GM21360 (cell line): ENCODE measurements at regions not wholly inside any gene's neighbourhood (a gene's known extent, or its start where the extent isn't known, plus 50 kb on each side); places are given as distances from the start of the nearest gene placed in this dataset.
"Not testable (repeated sequence)": the region's sequence is repeated elsewhere in the genome, so short reads cannot be mapped to it uniquely, and the experiment has no call there.

Source experiments
- ATAC-seq: cut with Tn5 transposase; IDR thresholded peaks from one replicate; pipeline ENCODE4 v1.9.1; 2021; ENCODE audit warnings: mild to moderate bottlenecking, moderate library complexity; ENCODE audit not compliant: unreplicated experiment

DNA sequence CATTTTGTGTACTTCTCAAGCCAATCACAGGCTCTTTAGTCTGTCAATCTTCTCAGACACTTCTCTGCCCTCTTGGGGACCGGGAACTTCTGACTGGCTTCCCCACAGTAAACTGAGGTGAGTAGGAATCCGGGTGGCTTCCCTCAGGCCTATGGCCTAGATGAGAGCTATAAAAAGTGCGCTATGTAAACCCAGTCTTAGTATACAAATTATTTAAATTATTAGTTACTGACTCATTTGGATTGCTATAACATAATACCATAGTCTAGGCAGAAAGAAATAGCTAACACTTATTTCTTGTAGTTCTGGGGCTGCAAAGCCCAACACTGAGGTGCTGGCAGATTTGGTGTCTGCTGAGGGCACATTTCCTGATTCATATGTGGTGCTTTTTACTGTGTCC is 109.2 kb upstream of the MCHR2 start:
- no peak for ATAC-seq

DNA sequence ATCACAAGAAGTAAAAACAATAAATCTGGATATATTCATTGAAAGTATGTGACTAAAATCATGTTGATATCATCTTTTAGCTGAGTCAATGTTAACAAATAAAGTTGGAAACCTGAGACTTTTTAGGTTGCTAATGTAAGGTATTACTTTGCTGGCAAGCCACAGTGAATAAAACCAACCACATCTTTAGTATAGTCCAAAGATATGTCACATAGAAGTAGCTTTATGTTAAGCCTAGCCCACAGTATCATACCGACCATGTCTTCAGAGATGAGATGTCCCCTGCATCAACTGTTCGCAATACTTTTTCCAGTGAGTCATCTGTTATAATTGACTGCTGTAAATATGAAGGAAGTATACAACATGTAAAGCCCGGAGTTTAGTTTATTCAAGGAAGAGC is 107.6 kb upstream of the MCHR2 start:
- no peak for ATAC-seq

DNA sequence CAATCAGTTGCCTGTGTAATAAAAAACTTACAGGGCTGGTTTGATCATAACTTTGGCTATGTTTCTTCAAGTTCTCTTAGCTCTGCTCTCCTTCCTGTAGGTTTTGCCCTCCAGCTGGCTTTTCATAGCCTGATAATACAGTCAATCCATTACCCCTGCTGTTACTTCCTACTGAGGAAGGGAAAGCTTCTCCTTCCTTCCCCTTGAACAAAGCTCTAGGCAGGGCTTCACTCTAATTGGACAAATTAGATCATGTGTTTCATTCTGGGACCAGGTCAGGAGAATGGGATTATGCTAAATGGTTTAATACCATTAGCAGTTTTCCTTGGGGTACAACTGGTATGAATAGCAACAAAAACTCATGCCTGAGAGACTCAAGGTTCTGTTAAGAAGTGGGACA is 106.8 kb upstream of the MCHR2 start:
- ATAC-seq: no peak

DNA sequence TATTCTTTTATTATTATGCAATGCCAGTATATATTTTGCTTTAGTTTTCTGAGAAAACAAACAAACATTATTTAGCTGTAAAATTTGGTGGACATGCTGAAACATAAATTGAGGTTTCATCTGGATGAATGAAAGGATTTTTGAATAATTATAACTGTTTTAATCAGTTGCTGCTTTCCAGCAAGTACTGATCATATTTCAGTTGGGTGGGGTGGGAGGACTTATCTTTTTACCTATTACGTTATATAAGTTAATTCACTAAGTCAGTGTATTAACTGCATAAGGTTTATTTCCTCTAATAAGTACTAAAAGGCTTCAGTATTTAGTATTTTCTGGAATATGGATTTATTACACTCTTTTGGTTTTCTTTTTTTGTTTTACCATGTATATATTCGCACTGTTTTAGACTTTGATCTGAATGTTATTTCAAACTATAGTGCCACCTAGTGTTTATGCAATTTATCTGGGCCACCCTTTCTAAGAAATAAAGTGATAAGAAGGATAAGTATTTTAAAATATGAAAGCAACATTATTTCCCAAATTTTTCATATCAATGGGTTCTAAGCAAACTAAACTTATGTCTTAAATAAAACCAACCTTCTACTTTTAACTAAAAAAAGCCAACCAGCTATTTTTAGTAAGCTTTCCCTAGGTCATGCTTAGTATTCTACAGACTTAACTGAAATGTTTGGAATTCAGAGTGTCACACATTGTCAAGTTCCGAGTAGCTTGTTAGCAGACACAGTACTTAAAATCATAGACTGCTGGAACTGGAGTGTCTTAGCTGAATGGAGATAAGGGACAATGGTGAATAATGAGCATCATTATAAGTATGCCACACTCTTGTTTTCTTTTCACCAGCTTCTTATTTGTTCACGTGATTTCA is 105.4 kb upstream of the MCHR2 start:
- no peak for ATAC-seq

DNA sequence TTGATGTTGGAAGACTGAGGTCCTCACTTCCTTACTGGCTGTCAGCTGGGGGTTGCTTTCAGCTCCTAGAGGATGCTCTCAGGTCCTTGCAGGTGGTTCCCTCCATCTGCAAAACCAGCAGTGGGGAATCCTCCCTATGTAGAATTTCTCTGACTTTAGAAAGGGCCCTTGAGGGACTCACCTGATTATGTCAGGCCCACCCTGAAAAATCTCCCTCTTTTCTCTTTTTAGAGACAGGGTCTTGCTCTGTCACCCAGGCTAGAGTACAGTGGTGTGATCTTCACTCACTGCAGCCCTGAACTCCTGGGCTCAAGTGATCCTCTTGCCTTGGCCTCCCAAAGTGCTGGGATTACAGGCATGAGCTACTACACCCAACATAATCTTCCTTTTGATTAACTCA is 102.9 kb upstream of the MCHR2 start:
- ATAC-seq: no peak

DNA sequence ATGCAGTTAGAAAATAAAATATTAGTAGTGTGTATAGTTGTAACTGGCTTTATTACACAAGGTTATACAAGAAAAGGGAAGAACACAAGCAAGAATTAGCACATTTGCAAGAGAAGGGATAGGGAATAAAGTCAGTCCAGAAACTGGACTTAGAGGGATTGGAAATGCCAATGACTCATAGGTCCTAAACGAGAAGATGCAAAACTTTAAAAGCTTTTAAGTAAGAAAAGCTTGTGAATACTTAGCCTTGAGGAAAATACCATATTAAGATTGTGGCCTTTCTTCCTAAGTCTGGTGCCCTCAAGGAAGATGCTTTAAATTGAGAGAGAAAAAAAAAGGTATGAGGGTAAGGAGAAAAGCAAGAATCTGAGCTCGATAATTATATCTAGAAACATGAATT is 102.3 kb upstream of the MCHR2 start:
- no peak for ATAC-seq

DNA sequence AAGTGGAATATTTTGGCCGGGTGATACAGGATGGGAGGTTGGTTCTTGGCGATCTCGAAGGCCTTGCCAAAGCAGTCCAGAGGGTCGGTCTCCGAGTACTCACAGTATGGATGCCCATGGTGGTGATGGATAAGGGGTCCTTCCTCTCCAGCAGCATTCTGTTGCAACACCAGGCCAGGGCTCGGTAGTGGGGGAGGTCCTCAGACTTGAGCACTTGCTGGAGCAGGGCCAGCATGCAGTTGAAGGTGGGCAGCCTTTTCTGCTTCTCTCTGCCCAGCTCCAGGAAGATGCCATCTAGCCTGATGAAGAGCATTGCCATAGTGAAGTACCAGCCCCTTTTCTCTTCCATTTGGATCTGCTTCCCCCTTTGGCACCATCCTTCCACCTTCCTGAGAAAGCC is 99.4 kb upstream of the MCHR2 start:
- no peak for ATAC-seq

DNA sequence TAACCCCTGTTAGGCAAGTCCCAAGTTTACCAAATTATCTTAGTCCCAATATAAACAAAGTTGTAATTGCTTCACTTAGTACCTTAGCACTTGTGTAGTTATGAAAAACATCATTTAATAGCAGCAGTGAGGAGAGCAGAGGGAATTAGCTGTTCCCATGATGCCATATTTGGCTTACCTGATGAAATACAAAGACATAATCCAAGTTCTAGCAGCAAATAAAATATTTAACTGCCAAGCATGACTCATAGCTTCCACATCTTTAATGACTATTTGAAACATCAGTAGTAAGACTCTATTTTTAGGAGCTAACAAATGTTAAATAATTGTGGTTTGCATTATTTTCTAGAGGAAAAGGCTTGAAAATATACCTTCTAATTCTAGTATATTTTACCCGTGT is 94.0 kb upstream of the MCHR2 start:
- ATAC-seq: no peak

DNA sequence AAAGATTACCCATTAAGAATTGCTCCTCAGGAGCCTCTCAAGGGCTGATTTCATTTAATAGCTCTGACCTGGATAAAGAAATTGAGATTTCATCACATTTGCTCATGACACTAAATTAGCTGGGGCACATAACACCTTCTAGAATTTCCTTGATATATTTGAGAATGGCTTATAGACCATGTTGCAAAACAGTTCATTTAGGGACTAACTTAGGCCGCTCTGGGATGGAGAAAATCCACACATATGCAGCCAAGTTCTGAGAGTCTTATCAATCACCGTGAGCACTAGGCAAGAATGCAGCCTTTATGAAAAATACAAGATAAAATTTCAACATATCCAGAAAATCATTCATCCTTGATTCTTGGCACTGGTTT is 91.0 kb upstream of the MCHR2 start:
- ATAC-seq: no peak

DNA sequence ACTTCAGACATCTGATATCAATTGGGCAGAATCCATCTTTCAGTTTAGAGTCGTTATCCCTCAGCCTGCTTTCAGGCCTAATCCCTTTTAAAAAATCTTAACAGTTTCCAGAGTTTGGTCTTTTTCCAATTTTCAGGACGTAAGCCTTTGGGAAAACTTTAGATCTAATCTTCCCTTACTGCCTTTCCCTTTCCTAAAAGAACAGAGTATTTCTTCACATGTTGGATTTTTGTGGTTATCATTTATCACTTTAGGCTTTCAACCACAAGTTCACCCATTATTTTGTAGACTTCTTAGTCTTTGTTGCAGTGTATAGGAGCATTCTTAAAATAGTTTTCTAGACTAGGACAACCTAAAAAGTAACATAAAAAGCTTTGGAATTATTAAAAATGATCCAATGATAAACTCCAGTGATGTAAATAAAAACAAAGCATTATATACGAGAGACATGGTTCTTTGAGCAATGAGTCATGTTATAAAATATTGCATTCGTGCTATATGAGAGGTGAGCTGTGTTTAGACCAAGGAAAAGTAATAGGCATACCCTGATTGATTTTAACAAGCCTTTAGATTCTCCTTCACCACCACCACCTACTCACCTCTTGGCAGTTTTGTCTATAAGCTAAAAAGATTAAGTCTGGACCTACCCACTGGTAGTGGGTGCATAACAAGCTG is 90.4 kb upstream of the MCHR2 start:
- ATAC-seq: no peak

DNA sequence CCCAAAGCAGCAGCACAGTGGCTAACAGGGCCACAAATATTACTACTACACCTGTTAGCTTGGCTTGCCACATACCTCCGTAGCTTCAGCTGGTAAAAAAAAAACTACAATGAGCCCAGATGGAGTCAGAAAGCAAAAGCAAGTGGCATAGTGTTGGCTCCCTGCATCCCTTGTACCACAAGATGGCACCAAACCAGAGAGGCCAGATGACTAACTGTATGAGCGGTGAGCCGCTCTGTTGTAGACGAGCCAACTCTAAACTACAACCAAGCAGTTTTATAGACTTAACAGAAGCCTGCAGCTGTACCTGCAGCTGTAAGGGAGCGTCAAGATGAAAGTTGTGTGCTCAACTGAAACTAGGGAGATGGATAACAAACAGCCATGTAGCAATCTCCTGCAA is 84.5 kb upstream of the MCHR2 start:
- ATAC-seq: no peak

DNA sequence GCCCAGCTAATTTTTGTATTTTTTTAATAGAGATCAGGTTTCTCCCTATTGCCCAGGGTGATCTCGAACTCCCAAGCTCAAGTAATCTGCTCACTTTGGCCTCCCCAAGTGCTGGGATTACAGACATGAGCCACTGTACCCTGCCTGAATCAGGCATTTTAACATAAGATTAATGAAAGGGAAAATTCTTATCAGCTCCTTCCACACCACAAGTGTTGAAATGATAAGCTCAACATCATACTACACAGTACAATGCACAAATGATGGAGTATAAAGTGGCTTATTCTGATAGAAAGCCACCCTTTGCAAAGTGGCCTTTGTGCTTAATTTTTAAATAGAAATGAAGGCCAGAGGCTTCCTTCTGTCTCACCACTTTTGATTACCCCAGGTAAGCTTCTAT is 71.3 kb upstream of the MCHR2 start:
- no peak for ATAC-seq

DNA sequence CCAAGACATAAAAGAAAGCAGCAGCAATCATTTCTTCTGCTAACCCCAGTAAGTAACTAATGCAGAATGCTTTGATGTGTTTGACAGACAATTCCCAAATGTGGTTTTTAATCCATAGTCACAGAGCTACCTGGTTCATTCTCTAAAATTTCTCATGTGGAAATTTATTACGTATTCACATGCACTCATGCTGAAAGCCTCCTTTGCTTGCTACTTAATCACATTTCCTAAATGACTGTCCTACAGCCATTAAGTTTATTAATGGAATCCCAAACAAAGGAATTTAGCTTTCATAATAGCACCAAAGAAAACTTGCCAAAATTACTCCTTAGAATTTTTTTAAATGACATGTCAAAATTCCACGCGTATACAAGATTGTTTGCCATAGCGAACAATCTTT is 68.6 kb upstream of the MCHR2 start:
- no peak for ATAC-seq

DNA sequence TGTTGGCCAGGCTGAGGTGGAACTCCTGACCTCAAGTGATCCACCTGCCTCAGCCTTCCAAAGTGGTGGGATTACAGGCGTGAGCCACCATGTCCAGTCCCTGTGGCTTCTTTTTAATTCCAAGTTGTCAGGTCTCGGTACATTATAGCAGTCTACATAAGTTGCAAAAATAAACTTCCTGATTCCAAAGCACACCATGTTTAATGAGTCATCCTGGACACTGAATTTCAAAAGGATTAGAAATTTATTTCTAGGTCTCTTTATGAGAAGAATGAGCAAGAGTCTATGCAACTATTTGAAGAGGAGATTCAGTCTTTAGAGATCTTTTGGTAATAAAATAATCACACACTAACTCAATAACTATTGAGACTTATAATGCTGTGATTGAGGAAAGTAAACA is 63.9 kb upstream of the MCHR2 start:
- no peak for ATAC-seq

DNA sequence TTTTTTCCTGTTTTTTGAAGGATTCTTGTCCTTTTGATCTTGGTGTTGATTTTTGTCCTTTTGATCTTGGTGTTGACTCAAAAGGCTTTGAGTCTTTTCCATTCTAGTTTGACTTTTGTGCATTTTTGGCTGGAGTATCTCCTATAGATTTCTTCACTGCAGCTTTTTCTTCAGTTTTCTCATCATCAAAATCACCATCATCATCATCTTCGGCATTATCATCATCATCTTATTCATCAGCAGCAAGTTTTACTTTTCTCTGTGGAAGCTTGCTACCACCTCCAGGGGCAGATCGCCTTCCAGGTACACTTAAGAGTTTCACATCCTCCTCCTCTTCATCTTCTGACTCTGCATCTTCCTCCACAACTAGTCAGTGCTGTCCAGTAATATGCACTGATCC is 56.5 kb upstream of the MCHR2 start:
- no peak for ATAC-seq

DNA sequence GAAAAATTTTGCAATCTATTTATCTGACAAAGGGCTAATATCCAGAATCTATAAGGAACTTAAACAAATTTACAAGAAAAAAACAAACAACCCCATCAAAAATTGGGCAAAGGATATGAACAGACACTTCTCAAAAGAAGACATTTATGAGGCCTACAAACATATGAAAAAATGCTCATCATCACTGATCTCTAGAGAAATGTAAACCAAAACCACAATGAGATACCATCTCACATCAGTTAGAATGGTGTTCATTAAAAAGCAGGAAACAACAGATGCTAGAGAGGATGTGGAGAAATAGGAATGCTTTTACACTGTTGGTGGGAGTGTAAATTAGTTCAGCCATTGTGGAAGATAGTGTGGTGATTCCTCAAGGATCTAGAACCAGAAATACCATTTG is 49.9 kb upstream of the MCHR2 start:
- not testable (repeated sequence) for ATAC-seq
